AML-193 (cell line): ENCODE measurements at regions not wholly inside any gene's neighbourhood (a gene's known extent, or its start where the extent isn't known, plus 50 kb on each side); places are given as distances from the start of the nearest gene placed in this dataset.
A peak's percentile ranks its signal among the peaks of the same experiment; 100 is the strongest.
"Not testable (repeated sequence)": the region's sequence is repeated elsewhere in the genome, so short reads cannot be mapped to it uniquely, and the experiment has no call there.

Source experiments
- DNase-seq, 2 experiments: peaks; one replicate each; lab custom pipeline; 2025; lab: John Stamatoyannopoulos, UW

DNA sequence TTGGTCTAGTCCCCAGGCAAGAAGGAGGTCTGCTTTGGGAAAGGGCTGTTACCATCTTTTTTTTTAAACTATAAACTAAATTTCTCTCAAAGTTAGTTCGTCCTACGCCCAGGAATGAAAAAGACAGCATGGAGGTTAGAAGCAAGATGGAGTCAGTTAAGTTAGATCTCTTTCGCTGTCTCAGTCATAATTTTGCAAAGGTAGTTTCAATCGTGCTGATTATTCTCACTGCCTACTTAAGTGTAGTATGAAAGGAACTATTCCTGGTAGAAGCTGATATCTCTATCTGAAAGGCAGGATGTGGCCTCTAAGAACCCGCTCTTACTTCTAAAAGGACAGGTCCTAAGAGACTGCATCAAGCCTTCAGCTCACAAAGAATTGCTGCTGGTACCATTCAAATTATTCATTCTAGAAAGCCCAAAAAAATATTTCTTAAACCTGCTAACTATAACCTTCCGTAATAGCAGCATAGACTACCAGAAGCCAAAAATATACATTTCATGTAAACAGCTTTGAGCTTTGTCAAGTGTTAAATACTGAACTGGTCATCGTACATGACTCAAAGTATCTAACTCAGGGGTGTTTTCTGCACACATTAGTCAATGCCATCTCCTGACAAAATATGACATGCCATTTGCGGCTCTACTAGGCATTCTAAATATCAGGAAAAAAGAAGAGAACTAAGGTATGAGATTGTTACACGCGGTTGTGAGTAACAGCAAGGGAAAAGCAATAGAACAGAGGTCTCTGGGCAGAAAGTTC, 96.0 kb upstream of the CCDC80 start:
- no peak for DNase-seq

DNA sequence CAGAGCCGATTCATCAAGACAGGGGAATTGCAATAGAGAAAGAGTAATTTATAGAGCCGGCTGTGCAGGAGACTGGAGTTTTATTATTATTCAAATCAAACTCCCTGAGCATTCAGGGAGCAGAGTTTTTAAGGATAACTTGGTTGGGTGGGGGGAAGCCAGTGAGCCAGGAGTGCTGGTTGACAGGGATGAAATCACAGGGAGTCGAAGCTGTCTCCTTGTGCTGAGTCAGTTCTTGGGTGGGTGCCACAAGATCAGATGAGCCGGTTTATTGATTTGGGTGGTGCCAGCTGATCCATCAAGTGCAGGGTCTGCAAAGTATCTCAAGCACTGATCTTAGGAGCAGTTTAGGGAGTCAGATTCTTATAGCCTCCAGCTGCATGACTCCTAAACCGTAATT, 95.4 kb upstream of the CCDC80 start:
- no peak for DNase-seq

GRCh38 chr3:112735926-112736325, 95.0 kb upstream of the CCDC80 start:
- no peak for DNase-seq

DNA sequence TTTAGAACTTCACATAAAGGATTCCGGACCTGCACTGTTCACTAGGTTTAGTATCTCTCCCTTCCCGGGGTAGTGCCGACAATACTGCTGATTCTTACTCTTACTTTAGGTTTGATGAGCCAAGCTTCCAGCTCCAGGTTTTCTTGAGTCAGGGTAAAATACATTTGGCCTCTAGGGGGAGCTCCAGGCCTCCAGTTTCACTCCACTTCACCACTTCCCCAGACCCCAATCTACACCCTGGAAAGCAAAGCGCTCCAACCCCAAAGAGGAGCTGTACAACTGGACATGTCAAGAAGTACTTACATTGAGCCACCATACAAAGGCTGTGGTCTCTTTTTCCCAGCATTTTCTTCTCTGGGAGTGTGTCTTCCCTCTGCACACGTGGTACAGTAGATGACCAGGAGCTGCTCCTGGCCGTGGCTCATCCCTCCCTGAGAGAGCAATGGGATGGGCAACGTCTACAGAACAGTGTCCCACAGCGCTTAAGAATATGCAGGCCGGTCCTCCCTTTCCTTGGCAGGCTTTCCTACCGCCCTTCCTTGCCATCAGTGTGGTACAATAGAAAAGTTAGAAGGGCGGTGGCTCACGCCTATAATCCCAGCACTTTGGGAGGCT, 93.9 kb upstream of the CCDC80 start:
- DNase-seq: peak; percentile 84 to 89

DNA sequence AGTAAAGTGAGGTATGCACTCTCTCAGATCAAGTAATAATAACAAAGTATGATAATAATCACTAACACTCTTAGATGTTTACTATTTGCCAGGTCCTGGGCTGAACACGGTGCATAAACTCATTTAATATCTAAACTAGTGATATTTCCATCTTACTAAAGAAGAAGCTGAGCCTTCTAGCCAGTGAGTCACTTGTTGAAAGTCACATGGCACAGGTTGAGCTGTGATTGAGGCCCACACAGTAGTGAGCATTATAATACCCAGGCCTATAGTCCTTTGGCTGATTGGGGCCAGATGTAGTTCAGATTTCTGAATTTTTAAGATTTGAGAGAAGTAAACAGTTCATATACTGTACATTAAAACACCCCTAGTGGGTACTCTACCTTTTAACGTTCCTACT, 93.2 kb upstream of the CCDC80 start:
- DNase-seq: no peak

DNA sequence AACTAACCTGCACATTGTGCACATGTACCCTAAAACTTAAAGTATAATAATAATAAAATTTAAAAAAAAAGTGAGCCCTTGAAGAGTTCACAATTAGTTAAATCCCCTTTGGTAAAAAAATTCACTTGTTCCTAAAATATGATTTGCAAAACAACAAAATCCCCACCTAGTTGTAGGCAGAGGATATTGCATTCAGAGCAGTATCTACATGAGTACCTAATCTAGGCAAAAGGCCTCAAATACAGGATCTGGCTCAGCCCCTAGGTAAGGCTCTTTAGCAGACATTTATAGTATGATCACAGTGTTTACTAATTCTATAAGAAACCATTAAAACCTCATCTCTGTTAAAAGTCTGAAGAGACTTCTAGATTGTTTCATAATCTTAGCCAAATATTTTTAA, 89.3 kb upstream of the CCDC80 start:
- DNase-seq: peak; percentile 47 to 62

DNA sequence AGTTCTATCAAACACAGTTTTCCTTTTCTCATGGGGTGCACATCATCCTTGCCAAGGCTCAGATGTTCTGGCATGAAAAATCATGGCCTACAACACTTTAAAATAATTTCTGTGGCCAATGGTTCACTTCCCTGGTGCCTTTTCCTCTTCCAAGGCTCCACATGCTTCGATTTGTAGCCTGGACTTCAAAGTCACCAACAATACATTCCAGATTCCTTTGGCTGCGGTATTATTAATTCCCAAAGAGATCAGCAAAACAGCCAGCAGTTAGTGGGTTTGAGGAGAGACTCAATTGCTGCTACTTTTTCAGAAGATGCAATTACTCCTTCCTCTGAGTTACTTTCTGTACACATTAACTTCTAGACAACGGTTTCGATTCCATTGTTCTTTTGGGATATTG, 80.3 kb upstream of the CCDC80 start:
- DNase-seq: no peak

DNA sequence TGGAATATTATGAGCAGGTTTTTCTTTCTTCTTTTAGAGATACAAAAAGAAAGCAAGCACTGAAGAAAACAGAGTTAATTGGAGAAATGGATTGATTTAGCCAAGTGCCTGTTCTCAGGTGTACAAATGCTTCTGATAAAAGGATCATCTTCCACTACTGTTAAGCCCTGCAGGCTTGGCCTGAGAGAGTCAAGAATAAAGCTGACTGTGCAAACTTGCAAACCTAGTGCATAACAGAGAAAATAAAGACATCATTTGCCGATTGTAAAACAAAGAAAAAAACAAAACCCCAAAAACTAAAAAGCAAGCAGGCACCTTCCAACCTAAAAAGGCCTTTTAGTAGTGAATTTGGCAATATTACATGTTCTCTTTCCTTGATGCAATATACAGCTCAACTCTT, 78.0 kb upstream of the CCDC80 start:
- no peak for DNase-seq

GRCh38 chr3:112718516-112718915, 77.6 kb upstream of the CCDC80 start:
- no peak for DNase-seq

GRCh38 chr3:112709911-112710310, 69.0 kb upstream of the CCDC80 start:
- peak; percentile 33 to 40 for DNase-seq

GRCh38 chr3:112699436-112699978, 58.6 kb upstream of the CCDC80 start:
- no peak for DNase-seq

GRCh38 chr3:112698442-112698841, 57.5 kb upstream of the CCDC80 start:
- DNase-seq: not testable (repeated sequence)

DNA sequence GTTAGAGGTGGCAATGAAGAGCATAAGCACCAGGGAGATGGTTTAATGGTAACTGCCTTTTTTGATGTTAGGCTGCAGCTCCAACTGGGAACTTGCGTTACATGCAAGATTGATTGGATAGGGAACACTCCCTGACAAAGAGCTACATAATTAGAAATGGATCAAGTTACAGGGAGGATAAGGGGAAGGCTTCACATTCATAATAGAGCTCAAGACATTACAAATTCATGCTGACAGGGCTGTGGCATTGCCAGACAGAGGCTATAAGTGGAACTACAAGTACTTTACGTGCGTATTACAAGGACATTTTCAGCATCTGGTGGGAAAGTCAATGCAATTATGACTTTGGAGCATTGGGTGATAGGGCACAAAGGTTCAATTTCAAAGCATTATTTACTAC, 55.3 kb upstream of the CCDC80 start:
- not testable (repeated sequence) for DNase-seq

GRCh38 chr3:112695377-112696108, 54.6 kb upstream of the CCDC80 start:
- DNase-seq: not testable (repeated sequence)

DNA sequence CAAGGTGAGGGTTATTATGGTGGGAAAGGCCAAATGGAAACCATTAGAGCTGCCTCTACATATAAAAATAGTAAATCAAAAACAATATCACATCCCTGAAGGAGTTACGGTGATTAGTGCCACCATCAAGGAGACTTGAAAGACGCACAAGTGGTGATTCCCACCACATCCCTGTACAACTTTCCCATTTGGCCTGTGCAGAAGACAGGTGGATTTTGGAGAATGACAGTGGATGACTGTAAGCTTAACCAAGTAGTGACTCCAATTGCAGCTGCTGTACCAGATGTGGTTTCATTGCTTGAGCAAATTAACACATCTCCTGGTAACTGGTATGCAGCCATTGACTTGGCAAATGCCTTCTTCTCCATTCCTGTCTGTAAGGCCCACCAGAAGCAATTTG, 54.0 kb upstream of the CCDC80 start:
- not testable (repeated sequence) for DNase-seq

DNA sequence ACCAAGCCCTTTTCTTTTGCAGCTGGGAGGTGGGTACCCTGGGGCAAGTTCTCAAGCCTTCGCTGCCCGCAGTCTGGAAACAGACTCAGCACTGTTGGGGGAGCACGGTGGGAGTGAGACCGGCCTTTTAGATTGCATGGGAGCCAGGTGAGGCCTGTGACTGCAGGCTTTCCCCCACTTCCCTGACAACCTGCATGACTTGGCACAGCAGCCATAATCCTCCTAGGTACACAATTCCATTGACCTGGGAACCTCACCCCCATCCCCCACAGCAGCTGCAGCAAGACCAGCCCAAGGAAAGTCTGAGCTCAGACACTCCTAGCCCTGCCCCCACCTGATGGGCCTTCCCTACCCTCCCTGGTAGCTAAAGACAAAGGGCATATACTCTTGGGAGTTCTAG, 52.2 kb upstream of the CCDC80 start:
- DNase-seq: no peak
